ENCODE measurements at regions not wholly inside any gene's neighbourhood (a gene's known extent, or its start where the extent isn't known, plus 50 kb on each side); places are given as distances from the start of the nearest gene placed in this dataset.

DNA sequence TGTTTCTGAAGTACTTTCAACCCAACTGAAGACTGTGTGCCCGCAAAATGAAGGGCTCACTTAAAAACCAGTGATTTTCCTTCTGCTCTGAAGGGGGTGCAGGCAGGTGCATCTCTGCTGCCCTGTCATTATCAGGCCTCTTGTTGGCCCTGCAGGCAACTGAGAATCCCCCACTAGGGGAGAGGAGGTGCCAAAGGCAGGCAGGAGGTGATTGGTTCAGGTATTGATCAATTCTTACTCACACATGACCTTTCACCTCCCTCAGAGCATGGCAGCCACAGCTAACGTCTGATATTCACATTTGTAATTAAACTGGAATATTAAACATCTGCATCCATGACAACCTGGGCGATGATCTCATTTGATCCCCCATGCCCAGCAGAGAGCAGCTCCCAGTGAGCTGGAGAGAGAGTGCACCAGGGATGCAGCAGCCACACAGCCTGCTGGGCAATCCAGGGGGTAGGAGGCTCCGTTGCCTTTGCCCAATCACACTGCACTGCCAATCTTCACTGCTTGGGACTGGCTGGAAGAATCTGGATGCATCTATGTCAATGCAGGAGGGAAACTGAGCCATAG, 267.9 kb upstream of the TSHZ3 start:
- no peak overlapping the region for H3K27ac ChIP-seq
- TF ChIP-seq, protein P1, sequence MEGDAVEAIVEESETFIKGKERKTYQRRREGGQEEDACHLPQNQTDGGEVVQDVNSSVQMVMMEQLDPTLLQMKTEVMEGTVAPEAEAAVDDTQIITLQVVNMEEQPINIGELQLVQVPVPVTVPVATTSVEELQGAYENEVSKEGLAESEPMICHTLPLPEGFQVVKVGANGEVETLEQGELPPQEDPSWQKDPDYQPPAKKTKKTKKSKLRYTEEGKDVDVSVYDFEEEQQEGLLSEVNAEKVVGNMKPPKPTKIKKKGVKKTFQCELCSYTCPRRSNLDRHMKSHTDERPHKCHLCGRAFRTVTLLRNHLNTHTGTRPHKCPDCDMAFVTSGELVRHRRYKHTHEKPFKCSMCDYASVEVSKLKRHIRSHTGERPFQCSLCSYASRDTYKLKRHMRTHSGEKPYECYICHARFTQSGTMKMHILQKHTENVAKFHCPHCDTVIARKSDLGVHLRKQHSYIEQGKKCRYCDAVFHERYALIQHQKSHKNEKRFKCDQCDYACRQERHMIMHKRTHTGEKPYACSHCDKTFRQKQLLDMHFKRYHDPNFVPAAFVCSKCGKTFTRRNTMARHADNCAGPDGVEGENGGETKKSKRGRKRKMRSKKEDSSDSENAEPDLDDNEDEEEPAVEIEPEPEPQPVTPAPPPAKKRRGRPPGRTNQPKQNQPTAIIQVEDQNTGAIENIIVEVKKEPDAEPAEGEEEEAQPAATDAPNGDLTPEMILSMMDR (conservative IDR thresholded peaks at IDR 0.05) = no peak
- TF ChIP-seq ZFX (IDR thresholded peaks at IDR 0.05) = no peak

DNA sequence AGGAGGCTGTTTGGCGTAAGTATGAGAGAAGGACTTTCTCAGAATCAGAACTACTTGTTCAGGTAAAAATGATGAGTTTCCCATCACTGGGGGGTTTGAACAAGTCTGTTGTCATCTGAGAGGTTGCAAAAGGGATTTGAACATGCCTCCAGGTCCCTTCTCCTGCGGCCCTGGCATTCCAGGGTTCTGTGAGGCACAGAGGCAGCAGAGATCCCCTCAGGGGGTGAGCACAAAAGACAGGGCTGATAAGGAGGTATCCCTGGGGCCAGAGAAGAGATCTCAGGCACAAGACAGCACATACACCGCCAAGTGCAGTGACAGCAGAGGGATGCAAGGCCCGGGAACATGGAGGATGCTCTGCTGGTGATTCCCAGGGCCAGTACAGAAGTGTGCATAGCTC, 275.8 kb upstream of the TSHZ3 start:
- TF ChIP-seq, protein P1 (conservative IDR thresholded peaks at IDR 0.05) = no peak
- no peak for TF ChIP-seq ZFX (IDR thresholded peaks at IDR 0.05)
- no peak overlapping the region for H3K27ac ChIP-seq

DNA sequence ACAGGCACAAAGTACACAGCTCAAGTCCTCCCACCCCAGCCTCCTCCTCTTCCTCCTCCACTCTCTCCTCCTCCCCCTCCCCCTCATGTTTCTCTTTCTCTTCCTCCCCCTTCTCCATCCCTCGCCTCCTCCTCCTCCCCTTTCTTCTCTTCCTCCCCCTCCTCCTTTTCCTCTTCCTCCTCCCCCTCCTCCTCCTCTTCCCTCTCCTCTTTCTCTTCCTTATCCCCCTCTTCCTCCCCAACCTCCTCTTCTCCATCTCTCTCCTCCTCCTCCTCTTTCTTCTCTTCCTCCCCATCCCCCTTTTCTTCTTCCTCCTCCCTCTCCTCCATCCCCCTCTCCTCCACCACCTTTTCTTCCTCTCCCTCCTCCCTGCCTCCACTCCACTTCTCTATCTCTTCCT, 276.3 kb upstream of the TSHZ3 start:
- no peak for TF ChIP-seq ZFX (IDR thresholded peaks at IDR 0.05)
- TF ChIP-seq, protein P1 (conservative IDR thresholded peaks at IDR 0.05) = no peak
- no peak overlapping the region for H3K27ac ChIP-seq

DNA sequence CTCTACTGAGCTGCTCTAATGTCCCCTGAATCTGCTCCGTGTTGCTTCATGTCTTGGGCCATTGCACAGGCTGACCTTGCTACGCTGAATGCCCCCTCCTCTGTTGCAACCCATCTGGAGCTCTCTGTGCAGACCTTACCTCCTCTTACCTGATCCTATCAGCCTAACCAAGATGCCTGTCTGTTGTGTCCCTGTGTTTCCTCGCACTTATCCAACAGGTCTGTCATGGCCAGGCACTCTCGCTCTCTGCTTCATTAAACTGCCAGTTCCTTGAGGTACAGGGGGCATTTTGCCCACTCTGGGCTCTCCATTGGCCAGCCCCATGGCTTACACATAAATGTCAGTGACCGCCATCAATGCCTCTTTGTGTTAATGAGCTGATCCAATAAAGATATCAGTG, 277.7 kb upstream of the TSHZ3 start:
- H3K27ac ChIP-seq = no peak overlapping the region
- TF ChIP-seq ZFX (IDR thresholded peaks at IDR 0.05) = no peak
- TF ChIP-seq, protein P1 (conservative IDR thresholded peaks at IDR 0.05) = no peak

DNA sequence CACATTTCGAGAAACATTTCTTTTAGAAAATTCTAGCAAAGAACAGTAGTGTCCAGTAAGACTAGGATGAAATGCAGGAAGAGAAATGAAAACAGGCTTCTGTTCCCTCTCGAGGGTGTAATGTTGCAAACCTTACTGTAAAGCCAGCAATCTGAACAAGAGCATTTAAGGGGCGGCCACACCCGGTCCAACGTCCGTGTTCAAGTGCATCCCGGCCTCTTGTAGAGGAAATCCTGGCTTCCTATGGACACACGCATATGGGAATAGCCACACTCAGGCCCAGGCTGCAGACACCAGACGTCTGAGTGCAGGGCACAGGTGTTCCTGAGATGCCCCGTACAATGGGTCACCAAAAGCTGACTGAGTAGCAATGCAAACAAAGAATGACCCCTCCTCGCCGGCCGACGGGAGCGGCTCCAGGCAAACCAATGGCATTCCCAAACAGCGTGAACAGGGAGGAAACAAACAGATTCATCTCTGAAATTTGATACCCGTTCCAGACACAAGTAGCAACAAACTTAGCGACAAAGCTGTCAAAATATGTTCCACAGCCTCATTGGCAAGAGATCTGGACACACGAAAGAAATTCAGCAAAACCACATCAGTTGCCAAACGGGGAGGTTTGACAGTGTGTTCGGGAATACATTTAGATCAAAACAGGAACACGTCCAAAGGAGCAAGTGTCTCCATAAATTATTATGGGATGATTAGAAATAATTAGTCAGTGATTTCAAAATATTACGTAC, 278.6 kb upstream of the TSHZ3 start:
- TF ChIP-seq, protein P1 (conservative IDR thresholded peaks at IDR 0.05) = no peak
- no peak for TF ChIP-seq ZFX (IDR thresholded peaks at IDR 0.05)
- H3K27ac ChIP-seq = no peak overlapping the region

DNA sequence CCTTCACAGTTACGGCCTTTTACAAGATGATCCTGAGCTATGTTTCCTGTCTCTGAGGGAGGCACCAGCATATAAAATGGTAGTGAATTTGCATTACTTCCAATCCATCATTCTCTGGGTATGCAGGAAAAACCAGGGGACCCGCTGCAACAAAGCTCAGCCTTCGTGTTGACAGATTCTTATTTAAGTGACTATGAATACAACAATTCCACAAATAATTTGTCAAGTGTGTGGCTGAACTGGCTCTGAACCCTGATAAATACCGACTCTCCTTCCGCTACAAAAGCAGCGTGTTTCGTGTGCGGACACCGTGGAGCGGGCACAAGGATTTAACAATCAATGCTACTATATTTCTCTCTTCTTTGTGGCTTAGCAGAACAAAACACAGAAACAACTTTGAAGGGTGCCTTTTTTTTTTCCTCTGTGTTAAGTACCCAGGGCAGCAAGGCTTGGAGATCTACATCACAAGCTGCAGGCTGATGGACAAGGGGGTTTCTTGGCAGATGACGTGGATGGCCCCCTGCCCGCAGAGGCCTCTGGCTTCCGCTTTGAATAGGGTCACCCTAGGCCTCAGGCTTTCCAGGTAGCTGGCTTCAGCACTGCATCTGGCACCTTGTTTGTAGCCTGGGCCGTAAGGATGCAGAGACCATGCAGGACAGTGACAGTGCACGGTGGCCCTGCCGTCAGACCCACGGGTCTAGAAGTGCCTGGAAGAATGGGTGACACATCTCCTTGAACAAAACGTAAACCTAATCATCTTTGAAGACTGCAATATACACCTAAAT, 280.5 kb upstream of the TSHZ3 start:
- no peak overlapping the region for H3K27ac ChIP-seq
- no peak for TF ChIP-seq ZFX (IDR thresholded peaks at IDR 0.05)

DNA sequence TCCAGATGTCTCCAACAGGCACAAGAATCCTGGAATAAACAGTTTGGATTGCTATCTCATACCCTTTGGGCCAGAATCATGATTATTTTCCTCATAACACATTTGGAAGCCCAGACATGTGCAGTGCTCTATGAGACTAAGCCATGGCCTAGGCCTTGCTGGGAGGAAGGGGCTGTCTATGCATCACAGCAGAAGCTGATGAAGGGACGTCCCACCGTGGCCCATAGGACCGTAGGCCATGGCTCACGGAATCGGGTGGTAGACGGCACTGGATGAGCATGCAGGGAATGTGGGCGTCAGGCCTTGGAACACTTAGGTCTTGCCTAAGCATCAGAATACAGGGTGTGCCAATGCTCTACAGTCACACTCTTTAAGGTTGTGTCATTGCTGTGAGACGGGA, 283.8 kb upstream of the TSHZ3 start:
- H3K27ac ChIP-seq = no peak overlapping the region
- TF ChIP-seq ZFX (IDR thresholded peaks at IDR 0.05) = no peak
- TF ChIP-seq, protein P1 (conservative IDR thresholded peaks at IDR 0.05) = no peak

All from C4-2B (cell line).